ENCODE measurements at regions not wholly inside any gene's neighbourhood (a gene's known extent, or its start where the extent isn't known, plus 50 kb on each side); places are given as distances from the start of the nearest gene placed in this dataset.

GRCh38 chr6:33902457-33902853 is 98.7 kb upstream of the MLN start:
- Histone ChIP-seq H3K4me1 (replicated peaks) (no peaks in the 10 kb centered on the region), H3K9me3 (no peaks in the 10 kb centered on the region), H3K27ac (no peak overlapping the region), H3K27me3 (replicated peaks; ENCODE audit: insufficient read depth) (no peaks in the 10 kb centered on the region), H3K36me3 (no peaks in the 10 kb centered on the region), H3K4me3 (no peak overlapping the region)
- TF ChIP-seq POLR2AphosphoS5 (IDR thresholded peaks at IDR 0.05) (no peak), CTCF (IDR thresholded peaks at IDR 0.05) (no peak), POLR2A (IDR thresholded peaks at IDR 0.05) (no peak)
- DNase-seq (ENCODE audit: low spot score), result no peak
- WGBS, result 92% methylated on average over 3 of the region's 3 CpGs
- intact Hi-C loops (cut with DNase I), result no loop called here

GRCh38 chr6:33901822-33902456 is 98.1 kb upstream of the MLN start:
- H3K4me1 ChIP-seq (replicated peaks), result no peaks in the 10 kb centered on the region
- 90% methylated on average over 5 of the region's 5 CpGs for WGBS
- no peak overlapping the region for H3K4me3 ChIP-seq
- TF ChIP-seq POLR2AphosphoS5 (IDR thresholded peaks at IDR 0.05), result no peak
- no peak for TF ChIP-seq CTCF (IDR thresholded peaks at IDR 0.05)
- no peak for TF ChIP-seq POLR2A (IDR thresholded peaks at IDR 0.05)
- intact Hi-C loops (cut with DNase I), result no loop called here
- no peak for DNase-seq (ENCODE audit: low spot score)
- H3K27me3 ChIP-seq (replicated peaks; ENCODE audit: insufficient read depth), result no peaks in the 10 kb centered on the region
- no peak overlapping the region for H3K27ac ChIP-seq
- no peaks in the 10 kb centered on the region for H3K36me3 ChIP-seq
- H3K9me3 ChIP-seq, result no peaks in the 10 kb centered on the region

- Histone ChIP-seq H3K9me3 (no peaks in the 10 kb centered on the region), H3K27ac (no peak overlapping the region), H3K4me1 (replicated peaks) (no peaks in the 10 kb centered on the region), H3K4me3 (no peak overlapping the region), H3K36me3 (no peaks in the 10 kb centered on the region), H3K27me3 (replicated peaks; ENCODE audit: insufficient read depth) (no peaks in the 10 kb centered on the region)
- intact Hi-C loops (cut with DNase I), result no loop called here
- 61% methylated on average over 3 of the region's 3 CpGs for WGBS
- DNase-seq (ENCODE audit: low spot score), result no peak
- TF ChIP-seq CTCF (IDR thresholded peaks at IDR 0.05), result no peak
- TF ChIP-seq POLR2A (IDR thresholded peaks at IDR 0.05), result no peak
- no peak for TF ChIP-seq POLR2AphosphoS5 (IDR thresholded peaks at IDR 0.05)
These were observed 95.0 kb upstream of the MLN start for GRCh38 chr6:33898771-33899170.

GRCh38 chr6:33897189-33897780 is 93.5 kb upstream of the MLN start:
- 74% methylated on average over 2 of the region's 2 CpGs for WGBS

GRCh38 chr6:33896391-33897188 is 92.8 kb upstream of the MLN start:
- WGBS, result 64% methylated on average over 16 of the region's 16 CpGs
- Histone ChIP-seq H3K4me1 (replicated peaks) (no peaks in the 10 kb centered on the region), H3K36me3 (no peaks in the 10 kb centered on the region), H3K9me3 (no peaks in the 10 kb centered on the region), H3K27me3 (replicated peaks; ENCODE audit: insufficient read depth) (no peaks in the 10 kb centered on the region), H3K27ac (no peak overlapping the region), H3K4me3 (no peak overlapping the region)
- TF ChIP-seq CTCF (IDR thresholded peaks at IDR 0.05) (no peak), POLR2A (IDR thresholded peaks at IDR 0.05) (no peak), POLR2AphosphoS5 (IDR thresholded peaks at IDR 0.05) (no peak)
- intact Hi-C loops (cut with DNase I), result no loop called here
- DNase-seq (ENCODE audit: low spot score), result no peak

More at GRCh38 chr6:33897189-33897780, 93.5 kb upstream of the MLN start:
- H3K27ac ChIP-seq, result no peak overlapping the region
- TF ChIP-seq POLR2AphosphoS5 (IDR thresholded peaks at IDR 0.05), result no peak
- no peaks in the 10 kb centered on the region for H3K36me3 ChIP-seq
- H3K4me3 ChIP-seq, result no peak overlapping the region
- H3K4me1 ChIP-seq (replicated peaks), result no peaks in the 10 kb centered on the region
- H3K27me3 ChIP-seq (replicated peaks; ENCODE audit: insufficient read depth), result no peaks in the 10 kb centered on the region
- H3K9me3 ChIP-seq, result no peaks in the 10 kb centered on the region
- no peak for DNase-seq (ENCODE audit: low spot score)
- intact Hi-C loops (cut with DNase I), result no loop called here
